ENCODE measurements at regions not wholly inside any gene's neighbourhood (a gene's known extent, or its start where the extent isn't known, plus 50 kb on each side); places are given as distances from the start of the nearest gene placed in this dataset.

DNA sequence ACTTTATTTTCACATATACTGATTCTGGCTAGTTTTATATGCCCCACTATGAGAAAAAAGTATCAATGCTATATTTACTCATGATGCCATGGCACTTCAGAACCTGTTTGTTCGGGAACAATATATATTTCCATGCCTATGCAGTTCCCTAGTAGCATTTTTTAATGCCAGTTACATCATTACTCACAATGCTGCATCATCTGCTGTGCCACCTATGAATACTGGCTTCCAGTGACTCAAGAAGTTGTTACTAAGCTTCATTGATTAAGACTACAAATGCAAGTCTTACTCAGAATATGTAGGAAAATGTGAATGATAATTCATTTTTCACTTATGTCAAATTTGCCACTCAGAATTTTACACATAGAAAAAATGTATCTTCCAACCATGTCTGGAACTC is 97.9 kb downstream of the MAFB start:
- no peak for DNase-seq (ENCODE audit: low read depth)

DNA sequence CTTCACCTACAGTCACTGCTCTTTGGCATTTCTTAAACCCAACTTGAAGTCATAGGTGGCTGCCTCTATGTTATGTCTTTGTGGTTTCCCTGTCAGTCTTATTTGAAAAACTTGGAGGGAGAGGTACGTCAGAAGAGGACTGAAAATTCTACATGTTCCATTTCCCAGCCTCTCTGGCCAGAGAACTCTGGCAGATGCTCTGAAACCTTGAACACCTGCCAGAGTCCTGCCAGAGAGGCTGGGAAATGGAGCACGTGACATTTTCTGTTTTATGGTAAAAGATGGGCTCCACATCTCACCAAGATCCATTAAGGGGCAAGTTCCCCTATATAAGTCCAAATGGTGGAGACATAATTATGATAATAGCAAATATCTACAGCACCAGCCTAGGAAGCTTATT is 99.5 kb downstream of the MAFB start:
- no peak for DNase-seq (ENCODE audit: low read depth)

DNA sequence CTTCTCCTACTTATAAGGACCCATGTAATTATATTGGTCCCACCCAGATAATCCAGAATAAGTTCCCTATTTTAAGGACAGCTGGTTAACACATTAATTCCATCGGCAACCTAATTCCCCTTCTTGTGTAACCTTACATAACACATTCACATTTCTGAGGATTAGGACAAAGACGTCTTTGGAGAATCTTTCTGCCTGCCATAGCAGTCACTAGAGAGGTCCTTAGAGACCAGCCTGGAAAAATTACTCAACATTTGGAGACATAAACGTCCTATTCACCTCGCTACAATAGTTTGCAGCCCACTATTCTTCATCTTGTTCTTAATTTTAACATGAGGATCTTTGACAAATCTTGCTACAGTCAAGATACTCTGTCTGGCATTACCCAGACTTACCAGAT is 100.1 kb downstream of the MAFB start:
- DNase-seq (ENCODE audit: low read depth), result no peak

DNA sequence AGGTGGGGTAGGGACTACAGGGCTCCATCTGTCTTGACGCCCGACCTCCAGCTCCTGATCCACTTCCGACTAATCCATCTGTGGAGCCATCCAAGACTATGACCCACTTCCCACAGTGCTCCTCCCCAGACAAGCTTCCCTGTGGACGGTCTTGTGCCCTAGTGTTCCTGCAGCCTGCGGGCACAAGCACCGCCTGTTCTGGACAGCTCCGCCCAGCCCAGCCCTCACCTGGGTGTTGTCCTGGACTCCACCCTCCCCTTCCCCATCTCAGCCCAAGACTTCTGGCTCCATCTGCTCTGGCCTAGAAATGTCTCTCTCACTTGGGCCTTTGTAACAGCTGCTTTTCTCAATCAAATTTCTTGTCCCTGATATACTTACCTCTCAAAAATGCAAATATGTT is 102.0 kb downstream of the MAFB start:
- DNase-seq (ENCODE audit: low read depth), result no peak

DNA sequence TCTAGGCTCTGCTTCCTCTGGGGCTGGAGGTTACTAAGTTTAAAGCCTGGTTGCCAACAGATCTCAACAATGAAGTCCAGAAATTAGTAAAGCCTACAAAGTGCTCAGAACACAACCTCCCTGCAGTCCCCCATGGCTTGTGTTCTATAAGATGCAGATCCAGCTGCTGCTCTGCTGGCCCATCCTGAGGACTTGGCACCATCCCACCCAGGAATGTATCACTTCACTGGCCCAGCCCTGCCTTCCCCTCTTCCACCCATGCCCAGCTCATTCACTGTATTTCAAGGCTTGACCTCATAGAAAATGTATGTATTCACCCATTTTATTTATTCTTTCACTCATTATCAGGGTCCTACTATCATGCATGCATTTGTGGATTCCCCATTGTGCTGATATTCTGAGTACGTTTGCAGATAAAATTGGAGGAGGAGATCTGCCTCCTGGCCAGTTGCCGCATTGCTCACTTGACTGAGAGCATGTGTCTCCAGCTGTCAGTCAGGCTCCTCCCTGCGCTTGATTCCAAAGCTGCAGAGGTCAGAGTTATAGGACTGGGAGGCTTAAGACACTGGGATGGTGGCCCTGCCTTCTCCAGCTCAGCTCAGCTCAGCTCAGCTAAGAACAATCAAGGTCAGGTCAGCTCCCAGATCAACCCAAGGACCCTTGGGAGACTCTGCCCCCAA is 104.8 kb downstream of the MAFB start:
- DNase-seq (ENCODE audit: low read depth), result no peak

DNA sequence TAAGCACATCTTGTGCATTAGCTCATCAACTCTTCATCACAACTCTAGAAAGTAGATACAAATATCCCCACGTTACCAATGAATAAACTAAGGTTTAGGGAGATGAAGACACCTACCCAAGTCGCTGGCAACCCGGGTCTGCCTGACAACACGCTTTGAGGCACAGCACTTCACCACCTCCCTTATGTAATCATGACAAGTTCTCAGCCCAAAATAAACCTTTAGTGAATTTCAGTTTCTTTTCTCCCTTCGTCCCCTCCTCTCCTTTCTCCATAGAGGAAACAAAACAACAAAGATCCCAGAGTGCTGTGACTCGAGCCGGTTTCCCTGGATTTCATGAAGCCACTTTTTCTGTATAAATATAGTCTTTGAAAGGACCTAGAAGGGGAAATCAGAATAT is 105.4 kb downstream of the MAFB start:
- DNase-seq (ENCODE audit: low read depth), result no peak

DNA sequence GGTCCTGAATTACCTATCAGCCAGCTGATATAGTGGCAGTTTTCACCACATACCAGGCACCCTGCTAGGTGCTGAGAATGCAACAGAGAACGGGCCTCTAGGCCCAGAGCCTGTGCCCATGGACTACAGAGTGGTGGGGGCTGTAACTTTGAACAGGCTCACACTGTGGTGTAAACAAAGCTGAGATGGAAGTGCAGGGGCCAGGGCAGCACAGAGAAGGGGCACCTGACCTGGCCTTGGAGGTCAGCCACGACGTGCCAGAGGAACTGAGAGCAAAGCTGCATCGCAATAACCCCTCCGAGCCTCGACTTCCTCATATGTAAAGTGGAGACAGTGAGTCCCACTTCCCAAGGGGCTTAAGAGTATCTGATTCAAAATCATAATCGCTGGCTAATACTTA is 105.8 kb downstream of the MAFB start:
- no peak for DNase-seq (ENCODE audit: low read depth)

DNA sequence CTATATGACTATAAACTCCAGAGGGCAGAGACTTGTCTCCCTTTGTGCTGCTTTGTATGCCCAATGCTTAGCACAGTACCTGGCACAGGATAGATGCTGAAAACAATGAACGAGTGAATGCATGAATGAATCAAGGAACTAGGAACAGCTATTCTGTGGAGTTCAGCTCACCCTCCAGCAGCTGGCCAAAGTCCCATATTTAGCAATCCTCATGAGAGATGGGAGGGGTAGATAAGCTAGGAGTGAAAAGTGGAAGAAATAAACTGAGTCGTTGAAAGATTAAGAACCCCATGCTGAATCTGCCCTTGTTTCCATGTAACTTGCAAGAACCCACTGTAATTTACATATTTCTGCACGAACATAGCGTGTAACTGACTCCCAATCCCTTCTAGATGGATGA is 106.5 kb downstream of the MAFB start:
- no peak for DNase-seq (ENCODE audit: low read depth)

DNA sequence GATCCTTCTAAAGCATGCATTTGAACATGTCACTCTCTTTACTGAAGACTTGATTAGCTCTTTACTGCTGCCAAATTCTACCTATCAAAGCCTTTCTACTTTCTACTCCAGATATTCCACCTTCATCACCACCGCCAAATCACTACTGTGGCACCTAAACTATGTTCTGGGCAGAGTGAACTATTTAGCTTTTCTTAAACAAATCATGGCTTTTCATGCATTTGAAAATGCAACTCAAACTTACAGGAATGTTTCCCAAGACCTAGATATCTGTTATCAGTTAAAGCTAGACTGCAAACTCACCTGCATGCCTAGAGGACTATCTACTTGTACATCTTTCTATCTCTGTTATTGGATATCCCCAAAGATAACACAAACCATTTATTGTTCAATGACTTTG is 109.3 kb downstream of the MAFB start:
- no peak for DNase-seq (ENCODE audit: low read depth)

DNA sequence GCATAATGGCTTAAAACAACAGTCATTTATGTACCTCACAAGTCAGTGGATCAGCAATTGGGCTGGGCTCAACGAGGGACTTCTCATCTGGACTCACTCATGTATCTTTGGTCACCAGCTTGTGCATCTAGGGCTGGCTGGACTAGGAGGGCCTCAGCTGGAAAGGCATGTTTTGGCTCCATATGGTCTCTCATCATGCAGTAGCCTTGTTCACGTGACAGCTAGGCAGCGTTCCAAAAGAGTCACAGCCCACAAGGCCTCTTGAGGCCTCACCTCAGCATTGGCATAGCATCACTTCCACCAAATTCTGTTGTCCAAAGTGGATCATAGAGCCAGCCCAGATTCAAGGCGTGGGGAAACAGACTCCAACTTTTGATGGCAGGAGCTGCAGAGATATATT is 110.1 kb downstream of the MAFB start:
- DNase-seq (ENCODE audit: low read depth), result peak; percentile 26

DNA sequence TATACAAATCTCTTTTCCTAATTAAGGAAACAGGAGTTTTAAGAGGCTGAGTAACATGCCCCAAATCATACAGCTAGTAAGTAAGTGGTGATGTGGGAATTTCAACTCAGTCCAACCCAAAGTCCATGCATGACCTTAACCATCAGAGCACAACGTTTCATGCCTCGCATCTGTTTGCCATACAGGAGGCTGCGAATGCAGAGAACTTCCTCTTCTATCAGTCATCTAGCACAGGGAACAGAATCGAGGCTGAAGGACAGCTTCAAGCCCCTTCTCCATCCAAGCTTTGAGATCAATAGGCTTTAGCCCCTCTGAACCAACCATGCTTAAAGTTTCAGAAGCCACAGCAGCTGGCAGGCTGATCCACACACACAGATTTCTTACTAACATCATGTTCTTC is 113.2 kb downstream of the MAFB start:
- no peak for DNase-seq (ENCODE audit: low read depth)

DNA sequence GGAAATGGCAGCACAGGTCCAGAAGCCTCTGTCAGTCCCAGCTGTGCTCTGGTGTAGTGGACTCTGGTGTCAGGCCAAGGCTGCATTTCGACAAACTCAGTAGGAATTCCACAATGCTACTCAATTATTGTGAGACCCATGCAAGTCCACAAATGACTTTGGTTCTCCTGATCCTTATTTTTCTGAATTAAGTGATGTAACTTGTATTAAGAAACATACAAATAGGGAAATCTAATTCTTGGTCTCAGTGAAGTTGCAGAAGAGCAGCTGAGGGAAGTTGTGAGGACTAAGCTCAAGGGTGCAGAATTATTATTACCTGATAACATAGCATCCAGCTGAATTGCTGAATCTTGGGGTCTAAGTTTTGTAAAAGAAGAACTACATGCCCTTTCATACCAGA is 116.8 kb downstream of the MAFB start:
- no peak for DNase-seq (ENCODE audit: low read depth)

DNA sequence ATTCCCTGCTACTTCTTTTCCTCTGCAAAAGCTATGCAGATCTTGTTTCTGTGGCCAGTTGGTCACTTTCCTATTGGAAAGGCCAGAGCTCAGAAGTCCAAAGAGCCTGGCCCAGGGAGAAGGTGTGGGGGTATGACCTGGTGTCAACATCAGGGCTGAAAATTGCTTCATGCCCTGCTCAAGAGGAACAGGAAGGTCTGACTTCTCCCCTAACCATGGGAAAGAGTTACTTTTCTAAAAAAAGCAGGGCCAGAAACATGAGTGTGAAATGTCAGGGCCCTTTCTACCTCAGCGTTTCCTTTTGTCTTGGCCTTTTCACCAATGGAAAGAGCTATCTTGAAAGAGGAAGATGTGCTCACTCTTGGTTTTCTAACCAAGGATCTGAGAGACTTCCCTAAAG is 117.4 kb downstream of the MAFB start:
- no peak for DNase-seq (ENCODE audit: low read depth)

DNA sequence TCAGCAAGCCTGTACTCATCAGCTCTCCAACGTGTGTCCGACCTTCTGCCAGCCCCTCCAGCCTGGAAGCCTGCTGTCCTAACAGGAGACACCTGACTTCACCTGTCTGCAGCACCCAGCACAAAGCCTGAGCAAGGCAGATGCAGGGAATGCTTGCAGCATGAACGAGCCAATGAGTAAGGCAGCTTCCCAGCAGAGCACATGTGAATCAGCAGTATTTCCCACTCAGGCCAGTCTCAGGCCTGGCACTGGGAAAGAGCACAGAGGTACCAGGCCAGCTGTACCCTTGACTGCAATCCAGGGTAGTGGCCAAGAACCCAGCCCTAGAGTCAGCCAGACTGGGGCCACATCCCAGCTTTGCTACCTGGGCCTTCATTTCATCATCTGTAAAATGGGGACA is 120.8 kb downstream of the MAFB start:
- peak; percentile 31 for DNase-seq (ENCODE audit: low read depth)

DNA sequence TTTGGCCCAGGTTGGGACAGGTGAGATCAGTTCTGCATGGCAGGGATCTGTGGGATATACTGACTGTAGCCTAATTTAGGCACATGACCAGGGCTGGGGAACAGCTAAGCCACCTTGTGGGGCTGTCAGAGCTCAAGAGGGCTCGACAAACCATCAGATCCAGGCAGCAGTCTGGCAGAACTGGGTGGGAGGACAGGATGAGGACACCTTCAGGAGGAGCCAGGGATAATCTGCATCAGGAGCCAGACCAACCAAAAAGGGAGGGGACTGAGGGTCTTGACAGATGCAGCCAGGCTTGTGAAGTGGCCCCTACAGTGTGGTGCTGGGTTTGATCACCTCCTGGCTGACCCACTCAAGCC is 123.4 kb downstream of the MAFB start:
- DNase-seq (ENCODE audit: low read depth), result peak; percentile 13

DNA sequence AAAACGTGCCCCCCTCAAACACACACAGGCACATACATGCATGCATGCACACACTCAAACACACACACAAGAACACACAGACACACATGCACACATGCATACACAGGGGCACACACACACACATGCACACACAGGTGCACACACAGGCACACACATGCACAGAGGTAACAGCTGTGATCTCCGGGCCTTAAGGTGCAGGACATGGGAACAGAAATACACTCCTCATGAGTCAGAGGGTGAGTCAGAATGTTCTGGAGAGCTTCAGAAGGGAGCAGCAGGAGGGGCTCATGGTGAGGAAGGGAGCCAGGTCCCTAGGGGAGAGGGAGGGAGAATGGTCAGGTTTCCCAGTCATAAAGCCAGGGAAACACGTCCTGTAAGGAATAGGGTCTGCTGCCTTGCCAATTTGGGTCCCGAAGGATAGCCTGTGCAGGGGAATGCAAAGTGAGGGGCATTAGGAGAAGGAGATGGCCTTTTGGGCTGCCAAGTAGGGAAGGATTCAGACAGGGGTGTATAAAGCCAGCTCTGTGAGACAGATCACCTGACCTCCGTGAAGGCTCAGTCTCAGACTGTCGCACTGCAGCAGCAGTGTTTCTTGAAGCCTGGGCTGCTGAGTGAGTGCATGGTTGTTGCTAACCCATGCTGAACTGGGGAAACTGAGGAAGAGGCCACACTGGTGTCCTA is 123.9 kb downstream of the MAFB start:
- DNase-seq (ENCODE audit: low read depth), result peak; percentile 97

DNA sequence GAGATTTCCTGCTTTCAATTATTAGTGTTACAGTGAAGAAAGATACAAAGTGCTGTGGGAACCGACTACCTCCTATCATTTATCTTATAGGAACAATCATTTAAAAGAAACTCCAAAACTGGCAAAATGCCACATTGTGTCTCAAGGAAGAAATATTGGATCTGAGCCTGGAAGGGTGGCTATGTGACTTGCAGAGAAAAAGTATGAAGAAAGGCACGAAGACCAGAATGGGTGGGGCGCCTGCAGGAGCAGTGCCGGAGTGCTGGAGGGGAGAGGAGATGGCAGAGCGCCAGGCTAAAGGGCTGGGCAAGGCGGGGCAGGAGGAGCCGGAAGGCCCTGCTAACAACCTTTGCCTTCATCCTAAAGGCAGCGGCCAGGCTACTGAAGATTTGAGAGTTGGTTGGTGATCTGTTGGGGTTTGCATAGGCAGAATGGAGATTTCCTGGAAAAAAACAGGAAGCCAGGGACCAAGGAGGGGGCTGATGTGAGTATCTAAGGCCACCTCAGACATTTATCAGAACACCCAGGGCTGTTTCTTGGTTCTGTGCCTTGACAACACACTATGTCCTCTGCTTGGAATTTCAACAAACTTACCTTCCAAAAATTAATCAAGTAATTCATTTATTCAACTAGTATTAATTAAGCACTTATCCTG is 125.6 kb downstream of the MAFB start:
- DNase-seq (ENCODE audit: low read depth), result peak; percentile 87

DNA sequence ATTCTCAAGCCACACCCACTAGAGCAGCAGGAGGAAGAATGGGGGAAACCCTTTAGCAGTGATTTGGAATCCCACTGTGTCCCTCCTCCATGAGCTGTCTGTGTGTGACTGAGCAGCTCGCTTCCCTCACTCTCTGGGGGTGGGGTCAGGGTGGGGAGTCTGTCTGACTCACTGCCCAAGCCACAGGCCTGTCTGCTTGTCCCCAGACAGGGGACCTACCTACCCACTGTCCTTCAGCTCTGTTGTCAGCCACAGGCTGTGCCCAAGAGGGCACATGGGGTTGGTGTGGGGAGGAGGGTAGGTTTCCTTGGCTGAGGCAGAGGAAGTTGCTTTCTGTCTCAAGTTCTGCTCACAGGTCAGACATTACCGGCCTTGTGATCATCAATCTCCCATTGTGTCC is 127.0 kb downstream of the MAFB start:
- peak; percentile 89 for DNase-seq (ENCODE audit: low read depth)

DNA sequence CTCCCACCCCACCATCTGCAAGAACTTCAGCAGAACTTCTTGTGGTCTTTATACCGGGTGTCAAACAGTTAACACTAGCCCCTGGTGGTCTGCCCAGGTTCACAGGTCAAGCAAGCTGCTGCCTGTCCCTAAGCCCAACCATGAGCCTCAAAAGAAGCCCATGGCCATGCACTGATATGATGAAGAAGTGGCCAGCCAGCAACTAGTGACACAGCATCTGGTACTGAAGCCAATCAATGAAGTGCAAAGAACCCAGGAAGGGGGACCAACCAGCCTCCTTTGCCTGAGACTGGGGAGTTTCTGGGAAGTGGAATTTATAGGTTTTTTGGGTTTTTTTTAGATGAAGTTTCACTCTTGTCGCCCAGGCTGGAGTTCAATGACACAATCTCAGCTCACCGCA is 127.8 kb downstream of the MAFB start:
- DNase-seq (ENCODE audit: low read depth), result no peak

DNA sequence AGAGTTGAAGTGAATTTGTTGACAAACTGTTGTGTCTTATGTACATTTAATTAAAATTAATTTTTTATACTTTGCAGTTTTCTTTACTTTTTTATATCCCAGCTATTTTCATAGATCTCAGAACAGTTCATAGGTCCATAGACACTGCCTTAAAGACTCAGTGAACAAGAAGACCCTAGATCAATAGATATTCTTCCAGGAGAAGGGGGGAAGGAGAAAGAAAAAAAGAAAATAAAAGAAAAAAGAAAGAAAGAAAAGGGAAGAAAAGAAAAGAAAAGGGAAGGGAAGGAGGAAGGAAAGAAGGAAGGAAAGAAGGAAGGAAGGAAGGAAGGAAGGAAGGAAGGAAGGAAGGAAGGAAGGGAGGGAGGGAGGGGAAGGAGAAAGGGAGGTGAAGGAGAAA is 130.8 kb downstream of the MAFB start:
- DNase-seq (ENCODE audit: low read depth), result no peak

DNA sequence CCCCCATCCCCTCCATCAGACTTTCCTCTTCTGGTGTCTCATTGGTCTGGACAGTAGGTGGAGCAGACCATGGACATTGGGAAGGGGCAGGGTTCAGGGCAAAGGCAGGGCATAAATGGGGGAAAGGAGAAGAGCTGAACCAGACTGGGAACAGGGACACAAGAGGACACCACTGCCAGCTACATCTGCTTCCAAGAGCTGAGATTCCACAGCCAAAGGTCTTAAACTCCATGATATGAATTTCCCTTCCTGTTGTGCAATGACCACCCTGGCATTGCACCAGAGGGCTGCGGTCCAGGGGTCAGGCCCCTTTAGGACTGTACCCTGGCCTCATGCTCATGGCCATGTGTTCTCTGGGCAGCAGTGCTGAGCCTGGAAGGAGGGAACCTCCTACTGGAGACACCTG is 137.9 kb downstream of the MAFB start:
- DNase-seq (ENCODE audit: low read depth), result peak; percentile 23

DNA sequence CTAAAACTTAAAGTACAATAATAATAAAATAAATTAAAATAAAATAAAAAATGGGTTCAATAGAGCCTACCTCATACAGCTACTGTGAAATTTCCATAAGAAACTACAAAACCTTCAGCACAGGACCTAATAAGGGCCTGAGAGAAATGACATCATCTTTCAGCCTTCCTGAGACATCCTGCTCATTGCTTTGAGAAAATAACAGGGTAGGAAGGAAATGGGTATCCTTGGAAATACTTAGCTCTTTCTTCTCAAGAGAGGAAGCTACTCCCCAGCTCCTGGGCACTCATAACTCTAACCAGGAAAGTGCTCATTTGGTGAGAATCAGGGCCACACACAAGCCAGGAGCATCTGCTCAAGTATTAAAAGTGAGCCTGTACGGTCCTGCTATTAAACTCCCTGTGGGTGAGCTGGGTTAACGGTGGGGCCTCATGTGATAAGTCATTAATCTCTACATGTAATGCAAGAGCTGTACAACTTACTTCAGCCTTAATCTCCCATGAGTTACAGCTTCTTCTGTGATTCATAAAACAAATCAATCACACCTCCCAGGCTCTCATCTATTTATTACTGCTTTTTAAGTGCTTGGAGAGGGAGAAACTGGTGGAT is 141.4 kb downstream of the MAFB start:
- DNase-seq (ENCODE audit: low read depth), result no peak

DNA sequence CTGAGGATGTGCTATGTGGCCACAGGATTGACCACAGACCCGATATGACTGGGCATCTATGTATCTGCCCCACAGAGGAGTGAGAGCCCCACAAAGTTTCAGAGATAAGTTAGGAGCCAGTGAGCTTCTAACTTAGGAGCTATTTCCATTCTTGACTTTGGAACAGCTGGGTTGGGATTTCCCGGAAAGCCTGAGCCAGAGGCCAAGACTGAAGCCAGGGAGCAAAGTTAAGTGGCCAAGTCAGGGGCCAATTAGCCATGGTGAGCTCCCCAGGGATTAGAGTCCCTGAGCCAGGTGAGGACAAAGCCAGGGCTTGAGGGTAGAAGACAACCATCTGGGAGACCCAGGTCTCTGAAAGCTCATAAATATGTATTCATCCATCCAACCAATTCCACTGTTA is 143.6 kb downstream of the MAFB start:
- no peak for DNase-seq (ENCODE audit: low read depth)
